Testis (tissue), 2 donors: ENCODE measurements at regions not wholly inside any gene's neighbourhood (a gene's known extent, or its start where the extent isn't known, plus 50 kb on each side); places are given as distances from the start of the nearest gene placed in this dataset.

Source experiments
- POLR2A ChIP-seq: fragments of 450-650 bp; IDR thresholded peaks from one replicate; pipeline ENCODE4 v1.6.1; 2017; ENCODE audit warnings: antibody characterized with exemption, mild to moderate bottlenecking, moderate library complexity
- TF ChIP-seq, protein P1 (sequence below), 3 experiments: fragments of 450-650 bp in 2 of 3; fragments of 200-600 bp in 1 of 3; sonication (generic) in 1 of 3; IDR thresholded peaks; one replicate each; pipeline ENCODE4 v1.5.1; 2016 to 2019; ENCODE audit warnings: antibody characterized with exemption in 3 of 3, mild to moderate bottlenecking in 2 of 3, moderate library complexity in 1 of 3

DNA sequence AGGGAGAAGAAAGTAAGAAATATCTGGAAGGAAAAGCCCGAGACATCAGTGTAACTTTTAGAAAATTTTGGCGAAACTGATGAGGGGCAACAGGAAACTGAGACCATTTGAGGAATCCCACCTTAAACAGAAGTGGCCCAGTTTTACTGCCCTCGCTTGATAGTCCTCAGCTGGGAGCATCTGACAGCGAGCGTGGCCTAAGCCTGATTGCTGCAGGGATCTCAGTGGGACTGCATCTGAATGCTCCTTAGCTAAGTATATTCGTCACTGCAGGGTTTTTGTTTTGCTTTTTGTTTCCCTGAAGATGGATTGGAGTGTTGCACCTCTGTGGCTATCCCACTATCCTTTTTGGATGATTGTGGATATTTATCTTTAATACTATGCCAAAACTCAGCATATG, 262.7 kb upstream of the KLHL1 start:
- TF ChIP-seq, protein P1, sequence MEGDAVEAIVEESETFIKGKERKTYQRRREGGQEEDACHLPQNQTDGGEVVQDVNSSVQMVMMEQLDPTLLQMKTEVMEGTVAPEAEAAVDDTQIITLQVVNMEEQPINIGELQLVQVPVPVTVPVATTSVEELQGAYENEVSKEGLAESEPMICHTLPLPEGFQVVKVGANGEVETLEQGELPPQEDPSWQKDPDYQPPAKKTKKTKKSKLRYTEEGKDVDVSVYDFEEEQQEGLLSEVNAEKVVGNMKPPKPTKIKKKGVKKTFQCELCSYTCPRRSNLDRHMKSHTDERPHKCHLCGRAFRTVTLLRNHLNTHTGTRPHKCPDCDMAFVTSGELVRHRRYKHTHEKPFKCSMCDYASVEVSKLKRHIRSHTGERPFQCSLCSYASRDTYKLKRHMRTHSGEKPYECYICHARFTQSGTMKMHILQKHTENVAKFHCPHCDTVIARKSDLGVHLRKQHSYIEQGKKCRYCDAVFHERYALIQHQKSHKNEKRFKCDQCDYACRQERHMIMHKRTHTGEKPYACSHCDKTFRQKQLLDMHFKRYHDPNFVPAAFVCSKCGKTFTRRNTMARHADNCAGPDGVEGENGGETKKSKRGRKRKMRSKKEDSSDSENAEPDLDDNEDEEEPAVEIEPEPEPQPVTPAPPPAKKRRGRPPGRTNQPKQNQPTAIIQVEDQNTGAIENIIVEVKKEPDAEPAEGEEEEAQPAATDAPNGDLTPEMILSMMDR (IDR thresholded peaks at IDR 0.05), result no peak
- no peak for TF ChIP-seq POLR2A
